WTC11 (cell line): ENCODE measurements at regions not wholly inside any gene's neighbourhood (a gene's known extent, or its start where the extent isn't known, plus 50 kb on each side); places are given as distances from the start of the nearest gene placed in this dataset.

Source experiments
- ATF3 ChIP-seq: sonication (generic); formaldehyde crosslinking; conservative IDR thresholded peaks from 2 replicates; pipeline ENCODE4 v1.8.1; 2022; ENCODE audit warnings: mild to moderate bottlenecking, missing genetic modification reagents
- CBFB ChIP-seq: sonication (generic); formaldehyde crosslinking; IDR thresholded peaks from 2 replicates; pipeline ENCODE4 v1.8.1; 2022; ENCODE audit warnings: mild to moderate bottlenecking, low read depth, missing genetic modification reagents
- CREM ChIP-seq: sonication (generic); formaldehyde crosslinking; IDR thresholded peaks from 2 replicates; pipeline ENCODE4 v1.8.1; 2022; ENCODE audit warnings: mild to moderate bottlenecking, missing genetic modification reagents, moderate library complexity
- GABPB1 ChIP-seq: sonication (generic); formaldehyde crosslinking; IDR thresholded peaks from 2 replicates; pipeline ENCODE4 v1.8.1; 2023; ENCODE audit warnings: mild to moderate bottlenecking, missing genetic modification reagents
- IRF1 ChIP-seq: sonication (generic); formaldehyde crosslinking; IDR thresholded peaks from 2 replicates; pipeline ENCODE4 v1.8.0; 2023; ENCODE audit warnings: missing genetic modification reagents
- MAX ChIP-seq: sonication (generic); formaldehyde crosslinking; IDR thresholded peaks from 2 replicates; pipeline ENCODE4 v1.8.0; 2022; ENCODE audit warnings: mild to moderate bottlenecking, missing genetic modification reagents
- OVOL2 ChIP-seq: fragments of 250-450 bp; sonication (Bioruptor Pico); IDR thresholded peaks from 2 replicates; pipeline ENCODE4 v1.9.0; 2021; ENCODE audit warnings: mild to moderate bottlenecking, borderline replicate concordance
- TEAD4 ChIP-seq: sonication (generic); formaldehyde crosslinking; IDR thresholded peaks from 2 replicates; pipeline ENCODE4 v1.8.0; 2022; ENCODE audit warnings: mild to moderate bottlenecking, missing genetic modification reagents
- ZNF532 ChIP-seq: fragments of 250-450 bp; sonication (Bioruptor Pico); IDR thresholded peaks from 2 replicates; pipeline ENCODE4 v1.9.0; 2021; ENCODE audit warnings: mild to moderate bottlenecking, borderline replicate concordance
- TF ChIP-seq, protein P1 (sequence below): fragments of 200-600 bp; IDR thresholded peaks from 2 replicates; pipeline ENCODE4 v1.8.0; 2022; ENCODE audit warnings: antibody characterized with exemption
- TF ChIP-seq, protein P2 (sequence below): sonication (generic); formaldehyde crosslinking; IDR thresholded peaks from 2 replicates; pipeline ENCODE4 v1.8.1; 2023; ENCODE audit warnings: mild to moderate bottlenecking, missing genetic modification reagents, moderate library complexity
- TF ChIP-seq, protein P3 (sequence below): sonication (generic); formaldehyde crosslinking; IDR thresholded peaks from 2 replicates; pipeline ENCODE4 v1.8.1; 2023; ENCODE audit warnings: mild to moderate bottlenecking, moderate library complexity, missing genetic modification reagents
- TF ChIP-seq, protein P4 (sequence below): fragments of 250-450 bp; sonication (Bioruptor Pico); IDR thresholded peaks from 2 replicates; pipeline ENCODE4 v1.8.0; 2021; ENCODE audit warnings: mild to moderate bottlenecking

DNA sequence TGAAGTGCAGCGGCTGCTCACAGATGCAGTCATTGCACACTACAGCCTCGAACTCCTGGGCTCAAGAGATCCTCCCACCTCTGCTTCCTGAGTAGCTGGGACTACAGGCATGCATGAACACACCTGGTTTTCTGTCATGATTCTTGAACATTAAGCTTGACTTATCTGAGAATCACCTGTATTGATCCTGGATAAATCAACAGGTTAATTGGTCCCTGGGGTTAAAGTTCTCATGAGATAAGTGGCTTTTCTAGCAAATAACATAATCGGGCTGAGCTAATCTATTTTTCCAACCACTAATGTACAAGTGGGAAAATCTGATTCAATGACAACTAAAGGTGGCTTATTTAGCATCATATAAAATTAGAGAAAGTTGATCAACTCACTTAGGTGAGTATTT lies 56.0 kb upstream of the LRAT start:
- TF ChIP-seq, protein P1, sequence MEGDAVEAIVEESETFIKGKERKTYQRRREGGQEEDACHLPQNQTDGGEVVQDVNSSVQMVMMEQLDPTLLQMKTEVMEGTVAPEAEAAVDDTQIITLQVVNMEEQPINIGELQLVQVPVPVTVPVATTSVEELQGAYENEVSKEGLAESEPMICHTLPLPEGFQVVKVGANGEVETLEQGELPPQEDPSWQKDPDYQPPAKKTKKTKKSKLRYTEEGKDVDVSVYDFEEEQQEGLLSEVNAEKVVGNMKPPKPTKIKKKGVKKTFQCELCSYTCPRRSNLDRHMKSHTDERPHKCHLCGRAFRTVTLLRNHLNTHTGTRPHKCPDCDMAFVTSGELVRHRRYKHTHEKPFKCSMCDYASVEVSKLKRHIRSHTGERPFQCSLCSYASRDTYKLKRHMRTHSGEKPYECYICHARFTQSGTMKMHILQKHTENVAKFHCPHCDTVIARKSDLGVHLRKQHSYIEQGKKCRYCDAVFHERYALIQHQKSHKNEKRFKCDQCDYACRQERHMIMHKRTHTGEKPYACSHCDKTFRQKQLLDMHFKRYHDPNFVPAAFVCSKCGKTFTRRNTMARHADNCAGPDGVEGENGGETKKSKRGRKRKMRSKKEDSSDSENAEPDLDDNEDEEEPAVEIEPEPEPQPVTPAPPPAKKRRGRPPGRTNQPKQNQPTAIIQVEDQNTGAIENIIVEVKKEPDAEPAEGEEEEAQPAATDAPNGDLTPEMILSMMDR = no peak
- TF ChIP-seq, protein P2, sequence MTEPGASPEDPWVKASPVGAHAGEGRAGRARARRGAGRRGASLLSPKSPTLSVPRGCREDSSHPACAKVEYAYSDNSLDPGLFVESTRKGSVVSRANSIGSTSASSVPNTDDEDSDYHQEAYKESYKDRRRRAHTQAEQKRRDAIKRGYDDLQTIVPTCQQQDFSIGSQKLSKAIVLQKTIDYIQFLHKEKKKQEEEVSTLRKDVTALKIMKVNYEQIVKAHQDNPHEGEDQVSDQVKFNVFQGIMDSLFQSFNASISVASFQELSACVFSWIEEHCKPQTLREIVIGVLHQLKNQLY = no peak
- TF ChIP-seq CREM (CRISPR knock-in tag) = no peak
- TF ChIP-seq ZNF532 = no peak
- no peak for TF ChIP-seq CBFB (CRISPR knock-in tag)
- TF ChIP-seq MAX (CRISPR knock-in tag) = no peak
- TF ChIP-seq ATF3 (CRISPR knock-in tag) = no peak
- TF ChIP-seq TEAD4 (CRISPR knock-in tag) = no peak
- TF ChIP-seq GABPB1 (CRISPR knock-in tag) = no peak
- TF ChIP-seq, protein P3, sequence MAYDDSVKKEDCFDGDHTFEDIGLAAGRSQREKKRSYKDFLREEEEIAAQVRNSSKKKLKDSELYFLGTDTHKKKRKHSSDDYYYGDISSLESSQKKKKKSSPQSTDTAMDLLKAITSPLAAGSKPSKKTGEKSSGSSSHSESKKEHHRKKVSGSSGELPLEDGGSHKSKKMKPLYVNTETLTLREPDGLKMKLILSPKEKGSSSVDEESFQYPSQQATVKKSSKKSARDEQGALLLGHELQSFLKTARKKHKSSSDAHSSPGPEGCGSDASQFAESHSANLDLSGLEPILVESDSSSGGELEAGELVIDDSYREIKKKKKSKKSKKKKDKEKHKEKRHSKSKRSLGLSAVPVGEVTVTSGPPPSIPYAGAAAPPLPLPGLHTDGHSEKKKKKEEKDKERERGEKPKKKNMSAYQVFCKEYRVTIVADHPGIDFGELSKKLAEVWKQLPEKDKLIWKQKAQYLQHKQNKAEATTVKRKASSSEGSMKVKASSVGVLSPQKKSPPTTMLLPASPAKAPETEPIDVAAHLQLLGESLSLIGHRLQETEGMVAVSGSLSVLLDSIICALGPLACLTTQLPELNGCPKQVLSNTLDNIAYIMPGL (CRISPR knock-in tag) = no peak
- TF ChIP-seq OVOL2 (CRISPR knock-in tag) = no peak
- TF ChIP-seq, protein P4, sequence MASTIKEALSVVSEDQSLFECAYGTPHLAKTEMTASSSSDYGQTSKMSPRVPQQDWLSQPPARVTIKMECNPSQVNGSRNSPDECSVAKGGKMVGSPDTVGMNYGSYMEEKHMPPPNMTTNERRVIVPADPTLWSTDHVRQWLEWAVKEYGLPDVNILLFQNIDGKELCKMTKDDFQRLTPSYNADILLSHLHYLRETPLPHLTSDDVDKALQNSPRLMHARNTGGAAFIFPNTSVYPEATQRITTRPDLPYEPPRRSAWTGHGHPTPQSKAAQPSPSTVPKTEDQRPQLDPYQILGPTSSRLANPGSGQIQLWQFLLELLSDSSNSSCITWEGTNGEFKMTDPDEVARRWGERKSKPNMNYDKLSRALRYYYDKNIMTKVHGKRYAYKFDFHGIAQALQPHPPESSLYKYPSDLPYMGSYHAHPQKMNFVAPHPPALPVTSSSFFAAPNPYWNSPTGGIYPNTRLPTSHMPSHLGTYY = no peak
- no peak for TF ChIP-seq IRF1
